ENCODE measurements at regions not wholly inside any gene's neighbourhood (a gene's known extent, or its start where the extent isn't known, plus 50 kb on each side); places are given as distances from the start of the nearest gene placed in this dataset.

DNA sequence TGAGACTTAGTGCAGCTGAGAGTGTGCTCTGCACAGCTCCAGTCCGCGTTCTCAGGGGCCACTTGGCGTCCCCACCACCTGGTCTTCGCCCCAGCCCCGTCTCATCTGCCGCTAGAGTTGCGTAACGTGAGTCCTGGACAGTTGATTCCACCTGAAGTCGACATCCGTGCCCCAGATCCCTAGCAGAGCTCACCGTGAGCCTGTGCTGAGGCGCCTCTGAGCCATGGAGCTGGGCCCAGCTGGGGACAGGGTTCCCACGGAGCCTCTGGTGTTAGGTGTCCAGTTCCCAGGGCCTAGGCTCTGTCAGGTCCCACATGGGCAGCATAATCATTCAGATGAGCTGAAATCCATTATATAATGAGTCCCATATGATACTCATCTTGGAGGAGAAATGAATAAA is 147.1 kb upstream of the SOX1 start:
- Histone ChIP-seq H3K36me3 (ENCODE audit: control insufficient read depth, insufficient read depth, low read length) (no peaks in the 10 kb centered on the region), H3K4me3 (ENCODE audit: low read depth, low read length) (no peak overlapping the region), H3K27me3 (ENCODE audit: control insufficient read depth, insufficient read depth, low read length) (no peaks in the 10 kb centered on the region)
- no peak for DNase-seq (ENCODE audit: low read depth)
- no peak for FAIRE-seq
- TF ChIP-seq, protein P1, sequence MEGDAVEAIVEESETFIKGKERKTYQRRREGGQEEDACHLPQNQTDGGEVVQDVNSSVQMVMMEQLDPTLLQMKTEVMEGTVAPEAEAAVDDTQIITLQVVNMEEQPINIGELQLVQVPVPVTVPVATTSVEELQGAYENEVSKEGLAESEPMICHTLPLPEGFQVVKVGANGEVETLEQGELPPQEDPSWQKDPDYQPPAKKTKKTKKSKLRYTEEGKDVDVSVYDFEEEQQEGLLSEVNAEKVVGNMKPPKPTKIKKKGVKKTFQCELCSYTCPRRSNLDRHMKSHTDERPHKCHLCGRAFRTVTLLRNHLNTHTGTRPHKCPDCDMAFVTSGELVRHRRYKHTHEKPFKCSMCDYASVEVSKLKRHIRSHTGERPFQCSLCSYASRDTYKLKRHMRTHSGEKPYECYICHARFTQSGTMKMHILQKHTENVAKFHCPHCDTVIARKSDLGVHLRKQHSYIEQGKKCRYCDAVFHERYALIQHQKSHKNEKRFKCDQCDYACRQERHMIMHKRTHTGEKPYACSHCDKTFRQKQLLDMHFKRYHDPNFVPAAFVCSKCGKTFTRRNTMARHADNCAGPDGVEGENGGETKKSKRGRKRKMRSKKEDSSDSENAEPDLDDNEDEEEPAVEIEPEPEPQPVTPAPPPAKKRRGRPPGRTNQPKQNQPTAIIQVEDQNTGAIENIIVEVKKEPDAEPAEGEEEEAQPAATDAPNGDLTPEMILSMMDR (IDR thresholded peaks at IDR 0.05; ENCODE audit: insufficient read depth, low read length, severe bottlenecking) = no peak

DNA sequence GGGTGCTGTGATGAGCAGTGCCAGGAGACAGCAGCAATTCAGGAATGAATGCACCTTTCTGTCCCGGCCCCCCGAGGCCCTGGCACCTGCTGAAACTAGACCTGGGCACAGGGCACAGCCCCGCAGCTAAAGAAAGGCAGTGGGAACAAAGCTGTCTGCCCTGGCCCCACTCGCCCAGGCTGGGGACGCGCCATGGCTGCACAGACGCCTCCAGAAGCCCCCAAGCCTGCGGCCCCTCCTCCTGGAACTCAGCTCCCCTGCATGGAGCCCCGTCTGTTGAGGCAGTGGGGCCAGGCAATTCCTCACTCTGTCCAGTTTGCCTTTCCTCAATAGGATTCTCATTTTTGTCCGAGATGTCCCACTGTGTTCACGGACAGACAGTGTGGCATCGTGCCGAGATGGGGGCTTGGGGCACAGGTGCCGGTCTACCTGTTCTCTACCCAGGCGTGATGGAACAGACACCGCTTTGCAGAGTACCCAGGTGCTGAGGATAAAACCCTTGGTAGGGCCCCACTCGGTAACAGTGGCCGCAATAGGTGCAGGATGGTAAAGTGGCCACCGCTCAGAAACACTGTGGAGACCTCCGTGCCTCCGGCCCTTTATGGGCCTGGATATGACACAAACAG is 146.5 kb upstream of the SOX1 start:
- FAIRE-seq (no peak), DNase-seq (ENCODE audit: low read depth) (no peak)
- Histone ChIP-seq H3K4me3 (ENCODE audit: low read depth, low read length) (no peak overlapping the region), H3K36me3 (ENCODE audit: control insufficient read depth, insufficient read depth, low read length) (no peaks in the 10 kb centered on the region), H3K27me3 (ENCODE audit: control insufficient read depth, insufficient read depth, low read length) (no peaks in the 10 kb centered on the region)
- TF ChIP-seq, protein P1 (IDR thresholded peaks at IDR 0.05; ENCODE audit: insufficient read depth, low read length, severe bottlenecking) = no peak

DNA sequence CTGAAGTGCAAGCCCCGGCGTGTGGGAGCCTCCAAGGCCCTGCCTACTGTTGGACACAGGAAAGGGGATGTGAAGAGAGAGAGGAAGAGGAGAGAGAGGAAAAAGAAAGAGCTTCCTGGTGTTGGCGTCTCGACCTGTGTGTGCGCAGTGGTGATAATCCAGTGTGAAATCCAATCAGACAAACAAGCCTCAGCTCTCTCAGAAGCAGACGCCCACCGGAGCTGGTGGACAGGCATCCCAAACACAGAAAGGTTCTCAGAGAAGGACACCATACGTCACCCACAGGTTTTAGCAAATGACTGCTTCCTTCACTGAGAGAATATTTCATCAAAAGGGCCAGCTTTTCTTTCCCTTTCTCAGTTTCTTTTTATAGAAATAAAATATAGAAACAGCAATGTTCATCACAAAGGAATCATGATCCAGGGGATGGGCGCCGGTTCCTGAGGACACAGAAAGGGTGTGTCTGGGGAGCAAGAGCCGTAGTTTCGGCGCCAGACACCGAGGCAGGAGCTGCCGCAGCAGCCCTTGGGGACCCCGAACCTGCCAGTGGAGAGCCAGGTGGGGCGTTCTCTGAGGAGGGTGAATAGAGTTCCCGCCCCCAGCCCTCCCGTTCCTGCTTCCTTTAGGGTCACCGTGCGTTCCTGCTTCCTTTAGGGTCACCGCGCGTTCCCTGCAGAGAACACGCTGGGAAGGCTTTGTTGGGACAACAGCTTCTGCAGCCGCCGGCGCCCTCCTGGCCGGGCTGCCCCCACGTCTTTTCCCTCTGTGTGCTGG is 145.8 kb upstream of the SOX1 start:
- no peak for FAIRE-seq
- no peak for DNase-seq (ENCODE audit: low read depth)
- no peaks in the 10 kb centered on the region for H3K27me3 ChIP-seq (ENCODE audit: control insufficient read depth, insufficient read depth, low read length)
- H3K36me3 ChIP-seq (ENCODE audit: control insufficient read depth, insufficient read depth, low read length) = no peaks in the 10 kb centered on the region
- TF ChIP-seq, protein P1 (IDR thresholded peaks at IDR 0.05; ENCODE audit: insufficient read depth, low read length, severe bottlenecking) = no peak
- H3K4me3 ChIP-seq (ENCODE audit: low read depth, low read length) = no peak overlapping the region

DNA sequence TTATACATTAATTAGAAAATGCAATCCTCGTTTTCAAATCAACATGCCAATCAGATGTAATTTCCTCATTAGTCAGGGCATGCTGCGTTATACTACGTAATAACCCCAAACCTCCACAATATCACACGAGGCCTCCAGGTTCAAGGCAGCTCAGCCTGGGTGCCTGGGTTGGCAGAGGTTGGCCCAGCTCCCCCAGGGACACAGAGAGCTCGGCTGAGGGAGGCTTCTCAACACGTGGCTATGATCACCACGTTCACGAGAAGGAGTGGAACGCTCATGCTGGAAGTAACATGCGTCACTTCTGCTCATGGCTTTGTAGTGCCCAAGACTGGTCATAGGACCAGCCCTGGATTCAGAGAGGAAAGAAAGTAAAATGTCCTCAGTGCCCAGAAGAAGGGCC is 144.9 kb upstream of the SOX1 start:
- TF ChIP-seq, protein P1 (IDR thresholded peaks at IDR 0.05; ENCODE audit: insufficient read depth, low read length, severe bottlenecking) = no peak
- Histone ChIP-seq H3K36me3 (ENCODE audit: control insufficient read depth, insufficient read depth, low read length) (no peaks in the 10 kb centered on the region), H3K27me3 (ENCODE audit: control insufficient read depth, insufficient read depth, low read length) (no peaks in the 10 kb centered on the region), H3K4me3 (ENCODE audit: low read depth, low read length) (no peak overlapping the region)
- DNase-seq (ENCODE audit: low read depth) (no peak), FAIRE-seq (no peak)

DNA sequence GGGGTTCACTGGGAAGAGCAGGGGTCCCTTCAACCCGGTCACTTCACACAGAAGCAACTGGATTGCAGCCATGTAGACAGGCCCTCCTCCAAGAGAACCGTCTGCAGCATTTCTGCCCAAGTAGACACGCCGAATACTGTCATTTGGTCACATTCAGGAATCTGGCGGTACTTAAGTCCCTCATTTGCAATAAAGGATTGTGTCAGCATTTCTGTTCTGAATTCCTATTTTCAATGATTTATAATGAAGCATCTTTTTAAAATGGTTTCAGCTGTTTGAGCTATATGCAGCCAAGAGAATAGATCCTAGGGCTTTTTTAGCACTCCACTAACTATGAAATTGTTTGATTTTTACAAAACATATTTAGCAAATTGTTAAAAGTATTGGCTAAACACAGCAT is 143.5 kb upstream of the SOX1 start:
- FAIRE-seq (no peak), DNase-seq (ENCODE audit: low read depth) (no peak)
- Histone ChIP-seq H3K27me3 (ENCODE audit: control insufficient read depth, insufficient read depth, low read length) (no peaks in the 10 kb centered on the region), H3K4me3 (ENCODE audit: low read depth, low read length) (no peak overlapping the region), H3K36me3 (ENCODE audit: control insufficient read depth, insufficient read depth, low read length) (no peaks in the 10 kb centered on the region)
- TF ChIP-seq, protein P1 (IDR thresholded peaks at IDR 0.05; ENCODE audit: insufficient read depth, low read length, severe bottlenecking) = no peak
